GM12874 (cell line): ENCODE measurements at regions not wholly inside any gene's neighbourhood (a gene's known extent, or its start where the extent isn't known, plus 50 kb on each side); places are given as distances from the start of the nearest gene placed in this dataset.

Experiments used
- TF ChIP-seq, protein P1 (sequence below): IDR thresholded peaks from 2 replicates; pipeline ENCODE4 v1.5.1; 2011; ENCODE audit warnings: low read depth, mild to moderate bottlenecking, control low read depth, low read length, moderate library complexity; ENCODE audit not compliant: insufficient read depth

DNA sequence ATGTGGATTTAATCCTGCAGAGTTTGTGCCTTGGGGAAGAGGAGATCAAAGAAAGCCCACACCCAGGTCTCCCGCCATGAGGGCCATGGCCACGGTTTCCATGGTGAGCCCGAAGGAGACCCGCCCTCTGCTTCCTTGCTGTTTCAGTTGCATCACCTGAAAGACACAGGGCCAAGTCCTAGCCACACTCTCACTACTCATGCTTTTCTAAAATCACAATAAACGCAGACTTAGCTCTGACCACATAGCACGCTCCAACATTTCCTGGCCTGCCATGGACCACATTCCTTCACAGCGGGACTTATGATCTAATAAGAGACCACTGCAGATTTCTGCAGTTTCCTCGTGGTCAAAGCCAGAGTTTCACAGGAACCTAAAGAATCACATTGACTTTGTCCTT is 426.0 kb upstream of the NR3C2 start:
- TF ChIP-seq, protein P1, sequence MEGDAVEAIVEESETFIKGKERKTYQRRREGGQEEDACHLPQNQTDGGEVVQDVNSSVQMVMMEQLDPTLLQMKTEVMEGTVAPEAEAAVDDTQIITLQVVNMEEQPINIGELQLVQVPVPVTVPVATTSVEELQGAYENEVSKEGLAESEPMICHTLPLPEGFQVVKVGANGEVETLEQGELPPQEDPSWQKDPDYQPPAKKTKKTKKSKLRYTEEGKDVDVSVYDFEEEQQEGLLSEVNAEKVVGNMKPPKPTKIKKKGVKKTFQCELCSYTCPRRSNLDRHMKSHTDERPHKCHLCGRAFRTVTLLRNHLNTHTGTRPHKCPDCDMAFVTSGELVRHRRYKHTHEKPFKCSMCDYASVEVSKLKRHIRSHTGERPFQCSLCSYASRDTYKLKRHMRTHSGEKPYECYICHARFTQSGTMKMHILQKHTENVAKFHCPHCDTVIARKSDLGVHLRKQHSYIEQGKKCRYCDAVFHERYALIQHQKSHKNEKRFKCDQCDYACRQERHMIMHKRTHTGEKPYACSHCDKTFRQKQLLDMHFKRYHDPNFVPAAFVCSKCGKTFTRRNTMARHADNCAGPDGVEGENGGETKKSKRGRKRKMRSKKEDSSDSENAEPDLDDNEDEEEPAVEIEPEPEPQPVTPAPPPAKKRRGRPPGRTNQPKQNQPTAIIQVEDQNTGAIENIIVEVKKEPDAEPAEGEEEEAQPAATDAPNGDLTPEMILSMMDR = no peak

DNA sequence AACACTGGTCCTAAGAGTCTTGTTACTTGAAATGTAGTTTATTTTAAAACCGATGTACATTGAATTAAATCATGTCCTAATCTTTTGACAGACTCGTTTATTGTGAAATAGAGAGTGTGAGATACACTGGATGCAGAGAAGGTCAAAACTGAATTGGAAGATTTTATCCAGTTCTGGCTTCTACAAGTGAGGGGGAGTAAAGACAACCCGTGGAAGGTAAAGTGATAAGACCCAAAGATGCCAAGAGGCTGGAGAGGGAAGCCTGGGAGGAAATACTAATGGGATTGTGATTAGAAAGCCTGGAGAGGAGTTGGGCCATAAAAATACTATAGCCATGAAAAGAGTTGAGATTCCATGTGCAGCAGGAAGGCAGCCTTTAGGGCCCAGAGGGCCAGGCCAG is 424.5 kb upstream of the NR3C2 start:
- TF ChIP-seq, protein P1 = no peak

DNA sequence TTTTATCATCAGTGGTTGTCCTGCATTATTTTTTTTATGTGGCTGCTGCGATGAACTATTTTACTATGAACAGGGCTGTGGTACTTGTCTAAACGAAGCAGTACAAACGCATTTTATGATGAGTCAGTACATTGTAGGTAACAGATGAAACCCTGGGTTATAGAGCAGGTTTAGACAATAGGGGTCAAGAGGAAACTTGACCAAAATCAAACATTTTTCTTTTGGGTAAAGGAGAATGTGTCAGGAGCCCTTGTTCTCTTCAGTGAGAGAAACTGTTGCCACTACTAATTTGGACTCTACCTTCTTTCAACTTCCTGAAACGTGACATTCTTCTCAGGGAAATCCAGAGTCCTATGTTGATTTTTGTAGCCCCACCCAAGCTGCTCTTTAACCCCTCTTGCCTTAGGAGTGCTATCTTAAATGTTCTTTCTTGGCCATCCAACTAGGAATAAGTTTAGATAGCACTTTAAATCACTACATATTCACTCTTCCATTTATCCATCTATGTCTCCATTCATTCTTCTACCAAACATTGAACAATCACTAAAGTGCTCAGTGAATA is 415.8 kb upstream of the NR3C2 start:
- TF ChIP-seq, protein P1 = no peak

DNA sequence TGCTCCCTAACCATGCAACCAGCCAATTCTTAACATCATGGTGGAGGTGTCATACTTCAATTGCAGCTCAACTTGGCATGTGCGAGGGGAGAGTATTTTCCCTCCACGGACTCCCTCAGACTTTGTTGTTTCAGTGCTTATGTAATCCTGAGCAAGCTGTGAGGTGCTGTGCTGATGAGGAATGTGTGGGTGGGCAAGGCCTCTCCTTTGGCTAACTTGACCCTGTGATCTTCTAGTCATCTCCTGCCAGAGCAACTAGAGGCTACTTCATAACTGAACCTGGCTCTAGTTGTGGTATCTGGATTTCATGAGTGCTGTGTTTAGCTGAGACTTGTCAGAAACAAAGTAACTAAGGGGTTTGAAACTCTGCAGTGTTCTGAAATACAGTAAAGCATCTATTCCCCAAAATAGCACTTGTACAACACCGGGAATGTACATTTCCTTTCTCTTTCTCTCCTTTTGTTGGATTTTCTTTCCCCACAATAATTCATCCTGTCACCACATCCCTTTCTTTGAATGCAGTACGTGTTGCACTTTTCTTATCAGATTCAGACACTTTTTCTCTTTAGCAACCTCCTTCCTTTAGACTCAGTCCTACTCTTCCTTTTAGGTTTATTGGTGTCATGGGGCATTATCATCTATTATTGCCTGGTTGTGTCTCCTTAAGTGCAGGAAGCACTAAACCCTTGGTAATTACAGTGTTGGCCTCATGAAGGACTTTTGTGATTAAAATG is 415.2 kb upstream of the NR3C2 start:
- TF ChIP-seq, protein P1 = no peak

DNA sequence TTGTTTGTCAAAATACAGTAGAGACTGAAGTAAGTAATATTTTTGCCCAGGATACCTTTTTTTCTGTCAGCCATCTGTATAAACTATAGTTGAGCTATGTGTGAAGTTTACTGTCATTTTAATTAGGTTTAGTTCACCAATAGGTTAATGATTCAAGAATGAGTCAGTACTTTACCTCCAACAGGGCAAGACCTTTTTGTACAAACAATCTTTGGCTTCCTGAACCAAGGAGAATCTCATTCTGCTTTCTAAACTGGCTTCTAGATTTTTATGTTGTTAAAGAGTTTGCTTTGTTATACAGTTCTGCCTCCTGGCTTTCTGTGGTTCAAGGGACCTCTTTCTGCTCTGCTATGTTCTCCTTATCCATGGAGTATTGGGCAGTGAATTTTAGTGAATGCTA is 412.0 kb upstream of the NR3C2 start:
- TF ChIP-seq, protein P1 = no peak

DNA sequence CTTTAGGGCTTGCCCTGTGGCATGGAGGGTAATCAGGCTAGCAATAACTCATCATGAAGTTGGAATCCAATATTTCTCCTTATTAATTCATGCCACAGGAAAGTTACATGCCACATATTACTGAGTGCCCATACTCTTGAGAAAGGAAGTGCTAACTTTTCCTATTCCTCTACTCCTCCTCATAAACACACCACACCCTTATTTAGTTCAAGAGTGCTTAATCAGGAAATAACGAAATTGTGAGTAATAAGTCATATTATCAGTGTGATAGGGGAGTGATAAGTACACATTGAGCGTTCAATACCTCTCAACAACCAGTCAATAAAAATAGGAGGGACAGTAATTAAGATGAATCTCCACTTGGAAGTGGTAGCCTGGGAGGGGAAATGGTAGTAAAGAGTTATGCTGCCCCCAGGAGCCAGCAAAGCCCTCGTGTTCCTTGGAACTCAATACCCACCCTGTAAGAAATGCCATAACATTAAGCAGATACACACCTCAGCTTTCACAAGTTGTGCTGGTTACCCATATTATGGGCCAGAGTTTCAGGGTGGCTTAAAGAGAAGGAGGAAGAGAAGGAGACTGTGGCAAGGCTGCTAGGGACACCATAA is 410.0 kb upstream of the NR3C2 start:
- TF ChIP-seq, protein P1 = no peak

DNA sequence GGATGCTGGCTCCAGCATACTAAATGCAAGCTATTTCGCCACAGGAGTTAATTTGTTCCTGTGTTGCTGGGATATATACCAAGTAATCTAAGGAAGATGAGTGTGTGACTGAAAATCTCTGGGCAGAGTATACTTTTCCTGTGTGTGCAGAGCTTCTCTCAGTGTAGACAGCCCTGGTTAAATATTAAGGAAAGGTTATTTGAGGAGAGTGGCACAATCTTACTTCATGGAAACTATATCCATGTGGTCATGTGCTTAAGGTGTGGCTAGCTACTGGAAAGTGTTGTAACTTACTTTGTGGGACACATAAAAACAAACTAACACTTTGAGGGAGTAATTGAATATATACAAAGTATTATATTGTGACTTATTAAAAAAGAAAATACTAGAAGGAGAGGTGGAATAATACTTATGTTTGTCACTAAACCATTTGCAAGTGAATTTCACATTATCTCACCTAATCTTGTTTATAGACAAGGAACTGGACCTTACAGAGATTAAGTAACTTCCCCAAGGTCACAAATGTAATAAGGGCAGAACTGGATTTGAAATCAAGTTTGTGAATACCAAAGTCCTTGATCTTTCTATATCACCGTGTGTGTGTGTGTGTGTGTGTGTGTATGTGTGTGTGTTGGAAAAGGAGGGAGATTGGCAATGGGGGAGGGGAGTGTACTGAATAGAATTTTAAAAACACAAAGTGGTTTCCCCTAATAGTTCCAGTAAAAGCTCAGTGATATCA is 408.2 kb upstream of the NR3C2 start:
- TF ChIP-seq, protein P1 = no peak
